GM12878 (cell line): ENCODE measurements at regions not wholly inside any gene's neighbourhood (a gene's known extent, or its start where the extent isn't known, plus 50 kb on each side); places are given as distances from the start of the nearest gene placed in this dataset.

Experiments used
- ATAC-seq: fragments of 200-7000 bp; cut with Tn5 transposase; 3 replicates; pipeline ENCODE4 v1.9.1; 2020; ENCODE audit warnings: mild to moderate bottlenecking, moderate library complexity
- BruUV-seq: library from RNA; stranded (reverse); fragments of 400-500 nt; replicated peaks from 2 replicates; lab custom pipeline; 2021; lab: Mats Ljungman, UMichigan
- CTCF ChIA-PET: fragments of 300-600 bp; sonication (Branson Sonifier 250); formaldehyde crosslinking; extraction: SDS; loops from one replicate; lab custom pipeline; 2021; ENCODE audit warnings: inconsistent platforms; lab: Yijun Ruan, JAX
- POLR2A ChIA-PET: fragments of 350-600 bp; formaldehyde crosslinking; extraction: SDS; loops from one replicate; lab custom pipeline; 2021; ENCODE audit warnings: inconsistent platforms; lab: Charles Lee
- RAD21 ChIA-PET: fragments of 300-600 bp; sonication (Branson Sonifier 250); formaldehyde crosslinking; loops from one replicate; lab custom pipeline; 2023; ENCODE audit warnings: antibody characterized with exemption; ENCODE audit not compliant: unreplicated experiment; lab: Charles Lee
- SMC1A ChIA-PET: fragments of 300-600 bp; sonication (Branson Sonifier 250); formaldehyde crosslinking; loops from one replicate; lab custom pipeline; 2023; ENCODE audit not compliant: unreplicated experiment, uncharacterized antibody; lab: Charles Lee
- DNase-seq: peaks from one replicate; pipeline ENCODE4 v3.0.0-alpha.2; 2011; ENCODE audit warnings: low read depth, low spot score
- FAIRE-seq: peaks from 3 replicates; lab custom pipeline; 2011; peaks lifted over from hg19 to GRCh38; lab: Jason Lieb, UNC
- H2AFZ ChIP-seq: 2 replicates; pipeline ENCODE4 v1.6.0; 2011; ENCODE audit warnings: low read depth, low read length, control low read depth; ENCODE audit not compliant: control insufficient read depth
- H3K27ac ChIP-seq: 2 replicates; pipeline ENCODE4 v1.5.1; 2011; ENCODE audit warnings: control low read depth; ENCODE audit not compliant: control insufficient read depth, insufficient read depth
- H3K27me3 ChIP-seq, 2 experiments: replicated peaks in 1 of 2; 2 replicates each; pipeline versions ENCODE4 v1.6.0 to v1.6.1; 2011; ENCODE audit warnings: low read length in 1 of 2; ENCODE audit not compliant: control insufficient read depth in 2 of 2, insufficient read depth in 2 of 2
- H3K36me3 ChIP-seq, 2 experiments: 2 replicates each; pipeline ENCODE4 v1.5.1; 2011; ENCODE audit warnings: low read length in 1 of 2; ENCODE audit not compliant: control insufficient read depth in 2 of 2, insufficient read depth in 2 of 2
- H3K4me1 ChIP-seq: 2 replicates; pipeline ENCODE4 v1.6.1; 2011; ENCODE audit warnings: mild to moderate bottlenecking, low read length, moderate library complexity, mixed read lengths; ENCODE audit not compliant: control insufficient read depth, insufficient read depth
- H3K4me2 ChIP-seq: 2 replicates; pipeline ENCODE4 v1.6.0; 2011; ENCODE audit warnings: control low read depth; ENCODE audit not compliant: control insufficient read depth, insufficient read depth
- H3K4me3 ChIP-seq: fragments of 200-600 bp; sonication (generic); 2 replicates; pipeline ENCODE4 v1.5.1; 2016
- H3K79me2 ChIP-seq: 2 replicates; pipeline ENCODE4 v1.6.0; 2011; ENCODE audit warnings: low read length; ENCODE audit not compliant: control insufficient read depth, insufficient read depth
- H3K9ac ChIP-seq: 2 replicates; pipeline ENCODE4 v1.8.0; 2011; ENCODE audit warnings: low read length, control low read depth, mixed read lengths; ENCODE audit not compliant: control insufficient read depth, insufficient read depth
- H3K9me3 ChIP-seq: replicated peaks from 3 replicates; pipeline ENCODE4 v1.5.1; 2011; ENCODE audit warnings: mild to moderate bottlenecking, low read length; ENCODE audit not compliant: control insufficient read depth, insufficient read depth
- H4K20me1 ChIP-seq: 2 replicates; pipeline ENCODE4 v1.6.0; 2011; ENCODE audit not compliant: control insufficient read depth, insufficient read depth
- CREB1 ChIP-seq: IDR thresholded peaks from 2 replicates; pipeline ENCODE4 v1.6.1; 2012; ENCODE audit warnings: low read depth, mild to moderate bottlenecking, inconsistent platforms
- RELA ChIP-seq: fragments of 450-650 bp; IDR thresholded peaks from 2 replicates; pipeline ENCODE4 v1.8.0; 2014; ENCODE audit warnings: borderline replicate concordance; ENCODE audit not compliant: partially characterized antibody
- RUNX3 ChIP-seq: IDR thresholded peaks from 2 replicates; pipeline ENCODE4 v1.6.1; 2012; ENCODE audit warnings: low read length, inconsistent platforms
- ZNF207 ChIP-seq: fragments of 450-650 bp; IDR thresholded peaks from 2 replicates; pipeline ENCODE4 v1.6.1; 2014; ENCODE audit warnings: antibody characterized with exemption, mild to moderate bottlenecking, borderline replicate concordance
- WGBS: methylation state at CpG from one replicate; pipeline ENCODE4 v1.1.6; 2016; ENCODE audit warnings: low lambda C conversion rate; ENCODE audit not compliant: insufficient replicate concordance, insufficient coverage; ENCODE audit errors: missing lambda C conversion rate; 5-methylcytosine and 5-hydroxymethylcytosine counted together
- in situ Hi-C: fragments of 300-500 bp; cut with MboI; formaldehyde crosslinking; loops from 9 replicates; pipeline ENCODE4 v1.14.3; 2018; ENCODE audit warnings: mixed read lengths
- intact Hi-C: fragments of 100-400 bp; cut with micrococcal nuclease; formaldehyde crosslinking; loops from one replicate; pipeline ENCODE4 v1.14.2; 2022; ENCODE audit not compliant: unreplicated experiment
- TF ChIP-seq, protein P1 (sequence below): fragments of 450-650 bp; formaldehyde crosslinking; IDR thresholded peaks from 2 replicates; pipeline ENCODE4 v1.4.0; 2020; ENCODE audit warnings: mild to moderate bottlenecking, moderate library complexity
- TF ChIP-seq, protein P2 (sequence below): fragments of 450-650 bp; formaldehyde crosslinking; IDR thresholded peaks from 2 replicates; pipeline ENCODE4 v1.4.0; 2022; ENCODE audit warnings: mild to moderate bottlenecking, moderate library complexity

DNA sequence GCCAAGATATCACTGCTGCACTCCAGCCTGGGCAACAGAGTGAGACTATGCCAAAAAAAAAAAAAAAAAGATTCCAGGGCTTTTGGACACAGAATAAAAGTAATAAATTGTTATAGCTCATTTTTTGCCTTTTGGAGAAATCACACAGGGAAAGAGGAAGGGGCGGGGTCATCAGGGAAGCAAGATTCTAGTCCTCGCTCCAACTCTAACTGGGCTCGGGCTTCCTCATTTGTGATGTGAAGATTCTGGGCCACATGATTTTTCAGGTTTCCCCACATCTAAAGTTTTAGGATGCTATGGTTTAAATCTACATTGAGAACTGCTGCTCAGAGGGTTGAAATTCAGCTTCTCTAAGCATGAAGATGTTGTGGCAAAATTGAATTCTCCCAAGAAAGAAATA lies 179.3 kb upstream of the PLXNA2 start:
- Histone ChIP-seq H3K9me3 (no peaks in the 10 kb centered on the region), H3K4me2 (no peak overlapping the region), H3K27me3 (no peaks in the 10 kb centered on the region), H3K4me1 (no peaks in the 10 kb centered on the region), H3K36me3 (no peaks in the 10 kb centered on the region), H2AFZ (no peak overlapping the region), H3K27ac (no peak overlapping the region), H3K79me2 (no peaks in the 10 kb centered on the region), H3K4me3 (no peak overlapping the region), H4K20me1 (no peaks in the 10 kb centered on the region), H3K9ac (no peak overlapping the region)
- intact Hi-C loops (no loop called here), in situ Hi-C loops (no loop called here)
- SMC1A ChIA-PET: no interaction called here
- TF ChIP-seq CREB1 (no peak), ZNF207 (no peak), RELA (no peak), RUNX3 (no peak)
- TF ChIP-seq, protein P1, sequence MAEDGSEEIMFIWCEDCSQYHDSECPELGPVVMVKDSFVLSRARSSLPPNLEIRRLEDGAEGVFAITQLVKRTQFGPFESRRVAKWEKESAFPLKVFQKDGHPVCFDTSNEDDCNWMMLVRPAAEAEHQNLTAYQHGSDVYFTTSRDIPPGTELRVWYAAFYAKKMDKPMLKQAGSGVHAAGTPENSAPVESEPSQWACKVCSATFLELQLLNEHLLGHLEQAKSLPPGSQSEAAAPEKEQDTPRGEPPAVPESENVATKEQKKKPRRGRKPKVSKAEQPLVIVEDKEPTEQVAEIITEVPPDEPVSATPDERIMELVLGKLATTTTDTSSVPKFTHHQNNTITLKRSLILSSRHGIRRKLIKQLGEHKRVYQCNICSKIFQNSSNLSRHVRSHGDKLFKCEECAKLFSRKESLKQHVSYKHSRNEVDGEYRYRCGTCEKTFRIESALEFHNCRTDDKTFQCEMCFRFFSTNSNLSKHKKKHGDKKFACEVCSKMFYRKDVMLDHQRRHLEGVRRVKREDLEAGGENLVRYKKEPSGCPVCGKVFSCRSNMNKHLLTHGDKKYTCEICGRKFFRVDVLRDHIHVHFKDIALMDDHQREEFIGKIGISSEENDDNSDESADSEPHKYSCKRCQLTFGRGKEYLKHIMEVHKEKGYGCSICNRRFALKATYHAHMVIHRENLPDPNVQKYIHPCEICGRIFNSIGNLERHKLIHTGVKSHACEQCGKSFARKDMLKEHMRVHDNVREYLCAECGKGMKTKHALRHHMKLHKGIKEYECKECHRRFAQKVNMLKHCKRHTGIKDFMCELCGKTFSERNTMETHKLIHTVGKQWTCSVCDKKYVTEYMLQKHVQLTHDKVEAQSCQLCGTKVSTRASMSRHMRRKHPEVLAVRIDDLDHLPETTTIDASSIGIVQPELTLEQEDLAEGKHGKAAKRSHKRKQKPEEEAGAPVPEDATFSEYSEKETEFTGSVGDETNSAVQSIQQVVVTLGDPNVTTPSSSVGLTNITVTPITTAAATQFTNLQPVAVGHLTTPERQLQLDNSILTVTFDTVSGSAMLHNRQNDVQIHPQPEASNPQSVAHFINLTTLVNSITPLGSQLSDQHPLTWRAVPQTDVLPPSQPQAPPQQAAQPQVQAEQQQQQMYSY (CRISPR knock-in tag): no peak
- TF ChIP-seq, protein P2, sequence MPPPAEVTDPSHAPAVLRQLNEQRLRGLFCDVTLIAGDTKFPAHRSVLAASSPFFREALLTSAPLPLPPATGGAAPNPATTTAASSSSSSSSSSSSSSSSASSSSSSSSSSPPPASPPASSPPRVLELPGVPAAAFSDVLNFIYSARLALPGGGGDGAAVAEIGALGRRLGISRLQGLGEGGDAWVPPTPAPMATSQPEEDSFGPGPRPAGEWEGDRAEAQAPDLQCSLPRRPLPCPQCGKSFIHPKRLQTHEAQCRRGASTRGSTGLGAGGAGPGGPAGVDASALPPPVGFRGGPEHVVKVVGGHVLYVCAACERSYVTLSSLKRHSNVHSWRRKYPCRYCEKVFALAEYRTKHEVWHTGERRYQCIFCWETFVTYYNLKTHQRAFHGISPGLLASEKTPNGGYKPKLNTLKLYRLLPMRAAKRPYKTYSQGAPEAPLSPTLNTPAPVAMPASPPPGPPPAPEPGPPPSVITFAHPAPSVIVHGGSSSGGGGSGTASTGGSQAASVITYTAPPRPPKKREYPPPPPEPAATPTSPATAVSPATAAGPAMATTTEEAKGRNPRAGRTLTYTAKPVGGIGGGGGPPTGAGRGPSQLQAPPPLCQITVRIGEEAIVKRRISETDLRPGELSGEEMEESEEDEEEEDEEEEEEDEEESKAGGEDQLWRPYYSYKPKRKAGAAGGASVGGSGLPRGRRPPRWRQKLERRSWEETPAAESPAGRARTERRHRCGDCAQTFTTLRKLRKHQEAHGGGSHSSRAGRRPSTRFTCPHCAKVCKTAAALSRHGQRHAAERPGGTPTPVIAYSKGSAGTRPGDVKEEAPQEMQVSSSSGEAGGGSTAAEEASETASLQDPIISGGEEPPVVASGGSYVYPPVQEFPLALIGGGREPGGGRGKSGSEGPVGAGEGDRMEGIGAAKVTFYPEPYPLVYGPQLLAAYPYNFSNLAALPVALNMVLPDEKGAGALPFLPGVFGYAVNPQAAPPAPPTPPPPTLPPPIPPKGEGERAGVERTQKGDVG (CRISPR knock-in tag): no peak
- WGBS: 2% methylated on average over 3 of the region's 3 CpGs
- RAD21 ChIA-PET: no interaction called here
- FAIRE-seq (no peak), DNase-seq (no peak), ATAC-seq (no peak)
- POLR2A ChIA-PET: no interaction called here
- no TSS peak for BruUV-seq
- CTCF ChIA-PET: no interaction called here
